CD4-positive, alpha-beta T cell treated with Interferon alpha-2 for 1 hour (primary cell): ENCODE measurements at regions not wholly inside any gene's neighbourhood (a gene's known extent, or its start where the extent isn't known, plus 50 kb on each side); places are given as distances from the start of the nearest gene placed in this dataset.

ENCODE experiments used
- DNase-seq, 2 donors: peaks; one replicate each; pipeline ENCODE4 v3.0.0-alpha.2; 2020 to 2022

DNA sequence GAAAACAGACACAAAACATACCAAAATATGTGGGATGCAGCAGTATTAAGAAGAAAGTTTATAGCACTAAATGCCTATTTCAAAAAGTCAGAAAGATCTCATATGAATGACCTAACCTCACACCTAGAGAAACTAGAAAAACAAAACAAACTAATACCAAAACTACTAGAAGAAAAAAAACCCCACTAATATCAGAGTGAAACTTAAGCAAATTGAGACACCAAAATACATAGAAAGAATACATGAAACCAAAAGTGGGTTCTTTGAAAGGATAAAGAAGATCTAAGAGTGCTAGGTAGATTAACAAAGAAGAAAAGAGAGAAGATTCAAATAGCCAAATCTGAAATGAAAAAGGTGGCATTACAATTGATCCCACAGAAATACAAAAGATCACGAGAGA, 494.1 kb downstream of the SH2D4B start:
- DNase-seq: no peak

DNA sequence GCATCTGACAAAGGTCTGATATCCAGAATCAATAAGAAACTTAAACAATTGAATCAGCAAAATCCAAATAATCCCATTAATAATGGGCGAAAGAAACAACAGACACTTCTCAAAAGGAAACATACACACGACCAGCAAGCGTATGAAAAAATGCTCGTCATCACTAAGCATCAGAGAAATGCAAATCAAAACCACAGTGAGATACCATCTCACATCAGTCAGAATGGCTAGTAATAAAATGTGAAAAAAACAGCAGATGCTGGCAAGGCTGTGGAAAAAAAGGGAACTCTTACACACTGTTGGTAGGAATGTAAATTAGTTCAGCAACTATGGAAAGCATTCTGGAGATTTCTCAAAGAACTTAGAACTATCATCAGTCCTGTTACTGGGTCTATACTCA, 496.7 kb downstream of the SH2D4B start:
- DNase-seq: no peak

GRCh38 chr10:81036257-81036656, 498.6 kb downstream of the SH2D4B start:
- DNase-seq: no peak

DNA sequence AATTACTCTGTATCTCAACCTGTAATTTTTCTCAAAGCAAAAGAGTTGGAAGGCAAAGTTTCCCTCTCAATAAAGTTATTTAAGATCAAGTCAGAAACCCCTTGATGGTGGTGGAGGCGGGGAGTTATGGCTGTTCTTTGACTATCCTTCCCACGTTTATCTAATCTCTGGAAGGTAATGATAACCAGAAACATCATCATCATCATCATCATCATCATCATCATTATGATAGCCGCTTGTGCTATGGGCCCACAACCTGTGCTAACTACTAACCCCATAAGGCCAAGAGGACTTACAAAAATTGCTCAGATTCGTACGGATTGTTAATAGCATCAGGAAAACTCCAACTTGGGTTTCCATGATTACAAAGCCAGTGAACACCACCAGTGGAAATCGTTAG, 502.3 kb downstream of the SH2D4B start:
- no peak for DNase-seq

GRCh38 chr10:81040940-81041339, 503.2 kb downstream of the SH2D4B start:
- no peak for DNase-seq

- DNase-seq: no peak
Observed at GRCh38 chr10:81042647-81043046, 504.9 kb downstream of the SH2D4B start.

DNA sequence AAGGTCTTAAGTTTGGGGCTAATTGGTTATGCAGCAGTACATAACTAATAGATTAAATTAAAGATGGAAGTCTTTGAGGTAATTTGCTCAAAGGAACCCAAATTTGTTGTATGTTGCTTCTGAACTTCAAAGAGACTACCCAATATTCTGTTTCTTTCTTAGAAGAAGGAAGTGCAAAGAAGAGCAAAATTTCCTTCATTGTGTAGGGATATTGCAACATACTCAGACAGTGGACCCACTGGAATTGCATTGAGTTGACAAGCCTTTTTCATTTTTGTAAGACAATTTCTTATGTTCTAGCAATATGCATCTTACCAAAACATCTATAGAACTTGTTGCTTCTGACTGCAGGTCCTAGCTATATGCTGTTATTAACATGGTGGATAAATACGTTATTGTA, 527.8 kb downstream of the SH2D4B start:
- no peak for DNase-seq

DNA sequence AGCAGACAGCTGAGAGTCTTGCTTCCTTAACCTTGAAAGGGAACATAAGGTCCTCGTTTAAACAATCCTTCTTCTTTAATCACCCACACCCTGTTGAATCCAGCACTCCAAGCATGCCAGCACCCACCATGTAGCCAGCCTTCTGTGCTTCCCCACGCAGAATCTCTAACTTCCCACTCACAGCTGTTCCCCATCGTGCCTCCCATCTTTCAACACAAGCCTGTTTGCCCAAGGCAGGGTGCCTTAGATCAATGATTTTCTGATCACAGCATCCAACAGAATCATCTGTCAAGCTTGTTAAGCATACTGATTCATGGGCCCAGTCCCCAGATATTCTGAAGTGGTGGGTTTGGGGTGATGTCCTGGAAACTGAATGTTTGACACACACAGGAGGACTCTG, 530.8 kb downstream of the SH2D4B start:
- DNase-seq: no peak

DNA sequence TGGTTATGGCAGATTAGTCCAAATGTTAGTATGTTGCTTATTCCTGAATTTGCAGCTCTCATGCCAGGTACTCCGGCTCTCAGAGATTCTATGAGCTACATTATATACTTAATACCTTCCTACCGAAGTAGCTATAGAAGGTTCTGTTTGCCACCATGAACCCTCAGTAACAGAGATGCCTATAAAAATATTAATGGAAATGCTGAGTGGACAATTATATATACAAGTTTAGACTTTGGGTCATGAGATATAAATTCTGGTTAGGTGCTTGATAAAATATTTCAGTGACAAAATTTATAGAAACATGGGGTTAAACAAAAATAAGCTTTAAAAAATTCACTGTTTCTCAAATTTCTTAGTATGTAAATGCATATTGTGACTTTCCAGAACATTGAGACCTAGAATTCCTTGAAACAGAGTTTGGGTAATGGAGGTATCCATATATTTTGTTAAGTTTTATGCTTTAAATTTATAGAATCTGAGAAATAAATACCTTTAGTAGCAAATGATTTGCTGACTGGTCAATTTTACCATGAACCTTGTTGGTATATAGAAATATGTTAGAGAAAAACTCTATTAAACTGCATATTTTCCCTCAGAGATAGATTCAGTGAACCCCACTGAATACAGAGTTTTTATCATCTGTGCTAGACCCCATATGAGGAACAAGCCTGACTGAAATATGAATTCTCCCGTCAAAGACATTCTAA, 533.5 kb downstream of the SH2D4B start:
- DNase-seq: no peak

DNA sequence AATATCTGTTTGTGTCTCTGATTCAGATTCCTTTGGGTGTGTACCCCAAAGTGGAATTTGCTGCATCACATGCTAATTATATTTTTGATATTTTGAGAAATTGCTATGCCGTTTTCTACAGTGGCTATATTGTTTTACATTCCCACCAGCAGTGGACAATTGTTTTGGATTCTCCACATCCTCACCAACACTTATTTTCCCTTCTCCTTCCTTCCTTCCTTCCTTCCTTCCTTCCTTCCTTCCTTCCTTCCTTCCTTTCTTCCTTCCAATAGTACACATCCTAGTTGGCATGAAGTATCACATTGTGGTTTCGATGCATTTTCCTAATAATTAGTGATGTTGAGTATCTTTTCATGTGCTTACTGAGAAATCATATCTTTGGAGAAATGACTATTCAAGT, 535.5 kb downstream of the SH2D4B start:
- no peak for DNase-seq

DNA sequence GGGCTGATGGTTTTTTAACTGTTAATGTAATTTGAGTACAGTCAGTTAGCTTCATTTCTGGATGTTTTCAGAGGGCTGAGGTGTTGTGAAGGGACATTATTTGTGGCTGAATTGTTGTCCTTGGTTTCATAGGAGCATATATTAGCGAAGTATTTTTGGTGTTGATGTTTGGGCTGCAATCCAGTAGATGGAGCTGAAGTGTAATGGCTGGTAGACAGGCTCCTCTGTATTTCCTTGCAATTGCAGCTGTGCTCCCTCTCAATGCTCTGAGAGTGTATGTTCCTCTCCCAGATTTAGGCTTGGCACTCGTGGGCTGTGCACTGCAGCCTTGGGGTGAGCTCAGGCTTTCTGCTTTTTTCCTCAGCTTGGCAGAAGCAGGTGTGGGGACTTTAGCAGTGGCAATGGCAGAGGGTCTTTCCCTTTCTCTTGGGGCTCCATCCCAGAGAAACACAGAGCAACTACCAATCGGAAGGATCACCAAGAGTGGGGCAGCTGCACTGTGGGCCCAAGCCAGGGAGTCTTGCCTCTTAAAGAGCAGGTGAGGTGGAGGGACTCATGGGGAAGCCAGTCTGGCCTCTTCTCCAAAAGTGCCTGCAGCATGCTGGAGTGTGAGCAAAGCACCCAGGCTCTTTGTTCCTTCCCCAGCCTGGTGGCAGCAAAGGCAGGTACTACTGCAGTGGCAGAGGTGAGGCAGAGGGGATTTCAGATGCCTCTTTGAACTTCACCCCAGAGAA, 544.4 kb downstream of the SH2D4B start:
- DNase-seq: no peak

GRCh38 chr10:81082621-81083376, 545.1 kb downstream of the SH2D4B start:
- no peak for DNase-seq

GRCh38 chr10:81093056-81093455, 555.4 kb downstream of the SH2D4B start:
- no peak for DNase-seq

- no peak for DNase-seq
Observed at GRCh38 chr10:81095238-81095637, 557.5 kb downstream of the SH2D4B start.

- DNase-seq: no peak
Observed at GRCh38 chr10:81096558-81096957, 558.9 kb downstream of the SH2D4B start.

- no peak for DNase-seq
Observed at GRCh38 chr10:81101062-81101461, 563.4 kb downstream of the SH2D4B start.

GRCh38 chr10:81104494-81104893, 566.8 kb downstream of the SH2D4B start:
- no peak for DNase-seq

- no peak for DNase-seq
Observed at GRCh38 chr10:81108516-81109199, 571.0 kb downstream of the SH2D4B start.

DNA sequence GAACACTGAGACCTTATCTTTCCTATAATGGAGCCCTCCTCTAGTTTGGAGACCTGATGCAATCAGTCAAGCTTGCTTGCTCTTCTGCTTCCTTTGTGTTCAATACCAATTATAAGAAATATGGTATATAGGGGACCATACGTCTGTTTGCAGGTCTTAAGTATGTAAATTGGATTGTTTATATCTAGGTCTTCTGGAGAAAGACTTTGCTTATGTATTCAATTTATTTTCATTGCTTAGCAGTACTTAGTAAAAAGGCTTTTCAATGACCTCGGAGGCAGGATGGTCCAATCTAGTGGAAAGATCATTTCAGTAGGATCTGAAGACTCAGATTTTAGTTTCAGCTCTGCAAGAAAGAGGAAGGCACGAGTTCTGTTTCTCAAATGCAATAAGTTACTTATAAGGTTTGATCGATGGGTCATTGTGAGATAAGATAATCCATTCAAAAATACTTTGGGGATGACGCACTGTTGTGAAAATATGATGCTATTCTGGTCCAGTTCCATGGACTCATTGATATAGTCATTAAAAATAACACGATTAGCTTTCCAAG, 571.6 kb downstream of the SH2D4B start:
- DNase-seq: no peak

GRCh38 chr10:81116201-81116600, 578.5 kb downstream of the SH2D4B start:
- DNase-seq: no peak

DNA sequence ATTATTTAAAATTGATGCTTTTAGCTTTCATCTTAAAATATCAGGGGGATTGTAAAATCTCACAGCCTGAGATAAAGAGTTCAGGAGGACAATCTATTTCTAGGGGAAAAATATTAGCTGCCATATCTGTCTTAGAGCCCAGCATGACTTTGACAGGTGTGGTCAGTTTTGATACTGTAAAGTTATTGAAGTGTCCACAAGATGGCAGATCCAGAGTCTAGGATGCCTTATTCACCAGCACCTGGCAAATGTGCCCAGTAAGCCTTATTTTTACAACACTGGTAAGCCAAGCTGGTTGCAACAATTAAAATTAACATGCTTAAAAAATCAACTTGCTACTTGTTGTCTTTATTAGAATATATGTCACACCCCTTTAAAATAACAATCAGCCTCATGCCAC, 579.3 kb downstream of the SH2D4B start:
- DNase-seq: no peak

- DNase-seq: no peak
Observed at GRCh38 chr10:81127931-81128330, 590.2 kb downstream of the SH2D4B start.

- DNase-seq: no peak
Observed at GRCh38 chr10:81130014-81130413, 592.3 kb downstream of the SH2D4B start.
